ENCODE measurements at regions not wholly inside any gene's neighbourhood (a gene's known extent, or its start where the extent isn't known, plus 50 kb on each side); places are given as distances from the start of the nearest gene placed in this dataset.

GRCh38 chr16:65833171-65833871 lies 533.2 kb upstream of the CDH5 start:
- Histone ChIP-seq H3K27ac (ENCODE audit: insufficient read depth, low read depth, low read length, poor library complexity, severe bottlenecking) (no peak overlapping the region), H3K27me3 (ENCODE audit: control insufficient read depth, insufficient read depth, low read length, poor library complexity, severe bottlenecking) (no peaks in the 10 kb centered on the region), H3K9me3 (ENCODE audit: control insufficient read depth, low read length) (no peaks in the 10 kb centered on the region), H3K4me3 (ENCODE audit: insufficient read depth, low read depth, low read length) (no peak overlapping the region), H3K4me1 (ENCODE audit: control insufficient read depth, insufficient read depth, low read length) (no peaks in the 10 kb centered on the region), H3K36me3 (ENCODE audit: control insufficient read depth, insufficient read depth, low read length) (no peaks in the 10 kb centered on the region)
- 90 to 92% methylated on average over 4 of the region's 4 CpGs for WGBS, 2 experiments

- Histone ChIP-seq H3K27me3 (ENCODE audit: control insufficient read depth, insufficient read depth, low read length, poor library complexity, severe bottlenecking) (no peaks in the 10 kb centered on the region), H3K9me3 (ENCODE audit: control insufficient read depth, low read length) (no peaks in the 10 kb centered on the region), H3K36me3 (ENCODE audit: control insufficient read depth, insufficient read depth, low read length) (no peaks in the 10 kb centered on the region), H3K27ac (ENCODE audit: insufficient read depth, low read depth, low read length, poor library complexity, severe bottlenecking) (no peak overlapping the region), H3K4me1 (ENCODE audit: control insufficient read depth, insufficient read depth, low read length) (no peaks in the 10 kb centered on the region), H3K4me3 (ENCODE audit: insufficient read depth, low read depth, low read length) (no peak overlapping the region)
- WGBS, 2 experiments: 100% methylated on average over 1 of the region's 1 CpG
Measured at GRCh38 chr16:65832679-65833078, 533.8 kb upstream of the CDH5 start.

- Histone ChIP-seq H3K9me3 (ENCODE audit: control insufficient read depth, low read length) (no peaks in the 10 kb centered on the region), H3K36me3 (ENCODE audit: control insufficient read depth, insufficient read depth, low read length) (no peaks in the 10 kb centered on the region), H3K4me1 (ENCODE audit: control insufficient read depth, insufficient read depth, low read length) (no peaks in the 10 kb centered on the region), H3K27me3 (ENCODE audit: control insufficient read depth, insufficient read depth, low read length, poor library complexity, severe bottlenecking) (no peaks in the 10 kb centered on the region), H3K4me3 (ENCODE audit: insufficient read depth, low read depth, low read length) (no peak overlapping the region), H3K27ac (ENCODE audit: insufficient read depth, low read depth, low read length, poor library complexity, severe bottlenecking) (no peak overlapping the region)
- WGBS, 2 experiments: 90 to 94% methylated on average over 4 of the region's 4 CpGs
Measured at GRCh38 chr16:65831903-65832666, 534.4 kb upstream of the CDH5 start.

- Histone ChIP-seq H3K4me3 (ENCODE audit: insufficient read depth, low read depth, low read length) (no peak overlapping the region), H3K4me1 (ENCODE audit: control insufficient read depth, insufficient read depth, low read length) (peaks cover 6% of the 10 kb centered on the region), H3K27ac (ENCODE audit: insufficient read depth, low read depth, low read length, poor library complexity, severe bottlenecking) (no peak overlapping the region), H3K36me3 (ENCODE audit: control insufficient read depth, insufficient read depth, low read length) (no peaks in the 10 kb centered on the region), H3K27me3 (ENCODE audit: control insufficient read depth, insufficient read depth, low read length, poor library complexity, severe bottlenecking) (no peaks in the 10 kb centered on the region), H3K9me3 (ENCODE audit: control insufficient read depth, low read length) (no peaks in the 10 kb centered on the region)
- WGBS, 2 experiments: 95 to 98% methylated on average over 3 to 4 of the region's 4 CpGs
Measured at GRCh38 chr16:65829076-65829475, 537.4 kb upstream of the CDH5 start.

GRCh38 chr16:65828296-65828695 lies 538.2 kb upstream of the CDH5 start:
- WGBS, 2 experiments: 92 to 94% methylated on average over 2 of the region's 2 CpGs

GRCh38 chr16:65827231-65827630 lies 539.3 kb upstream of the CDH5 start:
- H3K36me3 ChIP-seq (ENCODE audit: control insufficient read depth, insufficient read depth, low read length): no peaks in the 10 kb centered on the region
- H3K9me3 ChIP-seq (ENCODE audit: control insufficient read depth, low read length): no peaks in the 10 kb centered on the region
- H3K27me3 ChIP-seq (ENCODE audit: control insufficient read depth, insufficient read depth, low read length, poor library complexity, severe bottlenecking): no peaks in the 10 kb centered on the region
- 90 to 93% methylated on average over 2 of the region's 2 CpGs for WGBS, 2 experiments
- no peak overlapping the region for H3K4me3 ChIP-seq (ENCODE audit: insufficient read depth, low read depth, low read length)
- peaks cover 6% of the 10 kb centered on the region for H3K4me1 ChIP-seq (ENCODE audit: control insufficient read depth, insufficient read depth, low read length)
- H3K27ac ChIP-seq (ENCODE audit: insufficient read depth, low read depth, low read length, poor library complexity, severe bottlenecking): no peak overlapping the region

More at GRCh38 chr16:65828296-65828695, 538.2 kb upstream of the CDH5 start:
- H3K36me3 ChIP-seq (ENCODE audit: control insufficient read depth, insufficient read depth, low read length): no peaks in the 10 kb centered on the region
- H3K4me3 ChIP-seq (ENCODE audit: insufficient read depth, low read depth, low read length): no peak overlapping the region
- H3K27ac ChIP-seq (ENCODE audit: insufficient read depth, low read depth, low read length, poor library complexity, severe bottlenecking): no peak overlapping the region
- H3K4me1 ChIP-seq (ENCODE audit: control insufficient read depth, insufficient read depth, low read length): peaks cover 6% of the 10 kb centered on the region
- H3K9me3 ChIP-seq (ENCODE audit: control insufficient read depth, low read length): no peaks in the 10 kb centered on the region
- H3K27me3 ChIP-seq (ENCODE audit: control insufficient read depth, insufficient read depth, low read length, poor library complexity, severe bottlenecking): no peaks in the 10 kb centered on the region

- no peak overlapping the region for H3K4me3 ChIP-seq (ENCODE audit: insufficient read depth, low read depth, low read length)
- 53 to 55% methylated on average over 8 of the region's 8 CpGs for WGBS, 2 experiments
- H3K4me1 ChIP-seq (ENCODE audit: control insufficient read depth, insufficient read depth, low read length): peaks cover 6% of the 10 kb centered on the region
- H3K9me3 ChIP-seq (ENCODE audit: control insufficient read depth, low read length): no peaks in the 10 kb centered on the region
- H3K27me3 ChIP-seq (ENCODE audit: control insufficient read depth, insufficient read depth, low read length, poor library complexity, severe bottlenecking): no peaks in the 10 kb centered on the region
- H3K27ac ChIP-seq (ENCODE audit: insufficient read depth, low read depth, low read length, poor library complexity, severe bottlenecking): no peak overlapping the region
- no peaks in the 10 kb centered on the region for H3K36me3 ChIP-seq (ENCODE audit: control insufficient read depth, insufficient read depth, low read length)
Measured at GRCh38 chr16:65825191-65825856, 541.2 kb upstream of the CDH5 start.

- Histone ChIP-seq H3K36me3 (ENCODE audit: control insufficient read depth, insufficient read depth, low read length) (no peaks in the 10 kb centered on the region), H3K27me3 (ENCODE audit: control insufficient read depth, insufficient read depth, low read length, poor library complexity, severe bottlenecking) (no peaks in the 10 kb centered on the region), H3K9me3 (ENCODE audit: control insufficient read depth, low read length) (no peaks in the 10 kb centered on the region), H3K4me1 (ENCODE audit: control insufficient read depth, insufficient read depth, low read length) (peaks cover 6% of the 10 kb centered on the region), H3K4me3 (ENCODE audit: insufficient read depth, low read depth, low read length) (no peak overlapping the region), H3K27ac (ENCODE audit: insufficient read depth, low read depth, low read length, poor library complexity, severe bottlenecking) (no peak overlapping the region)
- WGBS, 2 experiments: 84 to 96% methylated on average over 2 of the region's 2 CpGs
Measured at GRCh38 chr16:65822148-65822547, 544.3 kb upstream of the CDH5 start.

GRCh38 chr16:65819136-65819898 lies 547.2 kb upstream of the CDH5 start:
- WGBS, 2 experiments: 94 to 95% methylated on average over 2 to 4 of the region's 4 CpGs
- no peaks in the 10 kb centered on the region for H3K27me3 ChIP-seq (ENCODE audit: control insufficient read depth, insufficient read depth, low read length, poor library complexity, severe bottlenecking)
- H3K4me1 ChIP-seq (ENCODE audit: control insufficient read depth, insufficient read depth, low read length): no peaks in the 10 kb centered on the region
- H3K9me3 ChIP-seq (ENCODE audit: control insufficient read depth, low read length): no peaks in the 10 kb centered on the region
- no peak overlapping the region for H3K4me3 ChIP-seq (ENCODE audit: insufficient read depth, low read depth, low read length)
- H3K27ac ChIP-seq (ENCODE audit: insufficient read depth, low read depth, low read length, poor library complexity, severe bottlenecking): no peak overlapping the region
- H3K36me3 ChIP-seq (ENCODE audit: control insufficient read depth, insufficient read depth, low read length): no peaks in the 10 kb centered on the region

Data from ectodermal cell (in vitro differentiated cells).